ENCODE measurements at regions not wholly inside any gene's neighbourhood (a gene's known extent, or its start where the extent isn't known, plus 50 kb on each side); places are given as distances from the start of the nearest gene placed in this dataset.

DNA sequence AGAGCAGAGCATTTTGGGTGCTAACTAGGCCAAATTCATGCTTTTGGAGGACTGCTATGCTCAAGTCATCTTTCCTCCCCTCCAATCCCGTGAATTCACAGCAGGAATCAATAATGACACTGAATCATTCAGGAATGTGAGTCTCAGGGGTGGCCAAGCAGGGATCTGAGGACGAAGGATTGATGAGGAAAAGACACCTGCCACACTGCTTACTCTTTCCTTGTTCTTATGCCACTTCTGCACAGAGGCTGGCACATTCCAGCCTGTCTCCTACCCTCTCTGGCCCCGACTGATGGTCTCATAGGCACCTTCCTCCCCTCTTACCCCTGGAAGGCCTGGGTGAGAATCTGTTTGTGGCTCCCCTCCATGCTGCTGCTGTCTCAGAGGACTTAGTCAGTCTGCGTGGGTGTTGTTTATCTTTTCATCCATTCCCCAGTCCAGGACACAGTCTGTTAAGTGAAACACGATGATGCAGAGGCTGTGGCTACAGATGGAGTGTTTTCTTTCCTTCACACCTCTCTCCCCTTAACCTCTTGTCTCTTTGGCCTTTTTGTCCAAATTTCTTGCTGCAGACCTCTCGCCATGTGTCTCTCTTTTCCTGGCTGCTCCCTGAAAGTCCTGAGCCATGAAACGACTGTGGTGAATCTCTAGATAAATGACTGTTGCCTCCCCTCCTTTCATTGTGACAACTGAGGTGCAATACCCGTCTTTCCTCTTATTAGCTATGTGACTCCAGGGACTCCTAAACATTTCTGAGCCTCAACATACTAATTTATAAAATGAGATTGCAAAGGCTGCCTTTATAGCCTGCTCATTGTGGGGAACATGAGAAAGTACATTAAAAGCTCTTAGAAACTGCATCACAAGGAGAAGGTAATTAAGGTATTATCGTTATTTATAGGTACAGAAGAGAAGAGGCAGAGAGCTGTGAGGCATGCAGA is 86.9 kb downstream of the RDH14 start:
- in situ Hi-C loops (cut with MboI; ENCODE audit: low pct_unique_long_range_greater_than_20kb, low sequenced_read_pairs) = no loop called here
- DNase-seq = no peak

DNA sequence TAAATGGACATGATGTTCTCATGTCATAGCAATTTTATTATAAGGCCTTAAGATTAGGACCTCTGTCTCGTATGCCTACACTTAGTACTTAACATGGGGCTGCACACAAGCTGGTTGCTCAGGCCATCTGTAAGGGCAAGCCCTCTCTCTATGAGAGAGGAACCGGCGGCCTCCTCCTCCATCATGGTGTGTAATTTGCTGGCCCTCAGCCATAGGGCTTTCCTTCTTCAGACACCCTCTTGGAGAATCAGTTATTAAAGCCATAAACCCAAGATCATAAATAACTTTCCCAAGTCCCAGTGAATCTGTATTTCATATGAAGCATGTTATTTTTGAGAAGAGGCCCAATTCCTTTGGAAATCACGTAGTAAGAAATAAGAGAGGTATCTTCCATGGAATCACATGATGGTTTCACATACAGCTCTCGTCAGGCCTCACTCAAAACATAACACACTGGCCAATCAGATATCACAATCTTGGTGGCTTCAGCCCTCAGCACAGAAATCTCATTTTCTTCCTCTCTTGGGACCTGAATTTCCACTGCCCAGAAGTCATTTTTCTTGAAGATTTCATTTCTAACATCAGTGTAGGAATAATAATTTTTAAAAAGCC is 92.6 kb downstream of the RDH14 start:
- no peak for DNase-seq
- in situ Hi-C loops (cut with MboI; ENCODE audit: low pct_unique_long_range_greater_than_20kb, low sequenced_read_pairs) = no loop called here

- no peak for DNase-seq
- in situ Hi-C loops (cut with MboI; ENCODE audit: low pct_unique_long_range_greater_than_20kb, low sequenced_read_pairs) = no loop called here
Observed at GRCh38 chr2:18465979-18466378, 94.5 kb downstream of the RDH14 start.

GRCh38 chr2:18464913-18465312 is 95.5 kb downstream of the RDH14 start:
- no peak for DNase-seq
- in situ Hi-C loops (cut with MboI; ENCODE audit: low pct_unique_long_range_greater_than_20kb, low sequenced_read_pairs) = no loop called here

DNA sequence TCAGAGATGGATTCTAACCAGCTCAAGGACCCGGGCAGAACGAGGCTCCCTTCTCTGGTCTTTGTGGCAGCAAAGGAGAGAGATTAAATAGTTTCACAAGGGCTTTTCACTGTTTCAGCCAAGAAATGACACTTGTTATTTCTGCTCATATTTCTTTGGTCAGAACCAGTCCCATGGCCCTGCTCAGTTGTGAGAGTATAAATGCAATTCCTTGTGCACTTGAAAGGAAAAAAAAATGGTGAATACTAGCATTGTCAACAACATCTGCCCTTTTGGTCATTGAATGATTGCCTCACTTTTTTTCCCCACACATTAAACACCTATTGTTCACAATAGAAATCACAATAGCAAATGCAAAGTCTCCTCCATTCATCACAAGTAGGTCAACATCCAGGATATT is 104.4 kb downstream of the RDH14 start:
- no peak for DNase-seq
- in situ Hi-C loops (cut with MboI; ENCODE audit: low pct_unique_long_range_greater_than_20kb, low sequenced_read_pairs) = no loop called here

DNA sequence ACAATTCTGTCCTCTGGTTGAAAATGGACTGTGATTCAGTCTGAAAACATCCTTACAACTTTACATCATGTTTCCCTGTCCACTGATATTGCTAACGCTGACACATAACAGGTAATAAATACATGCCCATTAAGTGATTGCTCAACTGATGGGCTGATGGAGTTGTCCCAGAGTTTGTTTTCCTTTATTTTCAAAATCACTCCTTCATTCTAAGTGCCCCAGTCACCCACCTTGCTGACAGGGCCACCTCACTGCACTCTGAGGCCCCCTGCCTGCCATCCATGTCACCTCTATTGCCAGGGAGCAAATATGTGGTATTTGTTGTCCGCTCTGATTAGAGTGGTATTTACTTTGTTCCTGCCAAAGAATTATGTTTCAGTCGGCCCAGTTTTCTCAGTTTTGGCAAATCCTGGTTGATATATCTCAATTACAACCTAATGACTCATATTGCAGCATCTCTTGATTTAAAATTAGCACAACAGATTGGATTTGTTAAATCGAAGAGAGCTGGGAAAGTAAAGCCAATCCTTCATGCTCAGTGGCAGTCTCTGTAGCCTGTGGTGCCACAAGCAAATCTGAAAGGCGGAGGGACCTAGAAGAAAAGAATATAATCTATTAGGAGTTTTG is 105.1 kb downstream of the RDH14 start:
- no peak for DNase-seq
- in situ Hi-C loops (cut with MboI; ENCODE audit: low pct_unique_long_range_greater_than_20kb, low sequenced_read_pairs) = no loop called here

- no peak for DNase-seq
- in situ Hi-C loops (cut with MboI; ENCODE audit: low pct_unique_long_range_greater_than_20kb, low sequenced_read_pairs) = no loop called here
Observed at GRCh38 chr2:18454692-18455235, 105.7 kb downstream of the RDH14 start.

DNA sequence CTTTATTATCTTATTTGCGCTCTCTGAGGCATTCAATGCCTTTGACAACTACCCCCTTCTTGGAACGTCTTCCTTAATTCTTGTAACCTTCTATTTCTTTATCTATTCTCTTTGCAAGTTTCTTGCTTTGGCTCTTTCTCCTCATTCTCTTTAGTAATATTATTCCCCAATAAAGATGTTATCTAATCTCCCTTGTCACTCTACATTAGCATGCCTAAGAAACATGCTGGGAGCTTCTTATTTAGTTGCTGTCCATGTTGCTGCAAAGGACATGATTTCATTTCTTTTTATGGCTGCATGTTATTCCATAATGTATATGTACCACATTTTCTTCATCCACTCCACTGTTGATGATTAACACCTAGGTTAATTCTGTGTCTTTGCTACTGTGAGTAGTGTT is 113.7 kb downstream of the RDH14 start:
- DNase-seq = no peak
- in situ Hi-C loops (cut with MboI; ENCODE audit: low pct_unique_long_range_greater_than_20kb, low sequenced_read_pairs) = no loop called here

DNA sequence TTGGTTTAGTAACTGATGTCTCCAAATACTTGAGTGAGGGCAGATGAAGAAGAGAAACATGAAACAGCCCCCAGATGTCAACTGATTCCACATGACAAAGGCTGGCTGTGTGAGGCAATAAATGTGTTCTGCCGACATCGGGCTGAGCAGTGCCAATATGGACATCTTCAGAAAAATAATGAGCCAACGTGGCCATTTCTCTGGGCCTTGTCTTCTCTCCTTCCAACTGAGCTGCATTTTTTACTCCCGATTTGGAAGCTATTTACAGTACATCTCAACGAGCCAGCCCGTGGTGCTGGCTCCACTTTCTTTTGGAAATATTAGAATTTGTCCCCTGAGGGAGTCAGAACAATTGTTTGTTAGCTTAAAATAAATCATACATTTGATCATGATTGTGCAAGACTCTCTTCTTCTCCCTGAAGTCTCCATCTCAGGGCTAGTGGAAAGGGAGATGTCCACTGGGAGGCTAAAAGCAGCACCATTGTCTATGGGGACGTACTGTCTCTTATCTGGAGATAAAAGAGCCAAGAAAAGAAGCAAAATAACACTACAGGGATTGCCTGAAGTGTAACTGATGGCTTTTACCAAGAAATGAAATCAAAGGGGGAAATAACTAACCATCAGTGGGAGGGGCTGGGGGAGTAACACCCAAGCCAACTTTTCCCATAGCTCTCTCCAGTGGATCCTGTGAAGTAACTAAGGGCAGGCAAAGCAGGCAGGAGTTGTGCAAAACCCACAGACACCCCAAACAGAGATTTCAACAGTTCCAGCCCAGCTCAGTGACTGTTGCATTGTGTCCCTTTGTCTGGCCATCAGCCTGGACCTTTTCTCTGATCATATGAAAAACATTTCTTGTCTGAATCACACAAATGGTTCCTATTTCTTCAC is 114.8 kb downstream of the RDH14 start:
- in situ Hi-C loops (cut with MboI; ENCODE audit: low pct_unique_long_range_greater_than_20kb, low sequenced_read_pairs) = no loop called here
- DNase-seq = no peak

DNA sequence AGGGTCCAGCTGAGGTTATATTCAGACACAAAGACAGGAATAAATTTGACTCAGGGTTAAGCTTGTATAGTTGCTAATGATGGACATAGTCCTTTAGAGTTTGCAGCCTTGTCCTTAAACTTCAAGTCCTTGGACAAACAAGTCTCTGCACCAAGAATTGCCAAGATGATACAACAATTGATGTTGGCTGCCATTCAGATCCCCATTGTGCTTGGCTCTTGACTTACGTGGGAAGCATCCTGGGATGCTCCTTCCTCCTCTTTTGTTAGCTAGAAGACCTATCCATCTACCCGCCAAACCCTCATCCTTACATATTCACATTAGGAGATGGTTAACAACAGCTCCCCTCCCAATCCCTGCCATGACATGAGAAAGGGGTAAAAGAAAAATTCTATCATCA is 115.6 kb downstream of the RDH14 start:
- in situ Hi-C loops (cut with MboI; ENCODE audit: low pct_unique_long_range_greater_than_20kb, low sequenced_read_pairs) = no loop called here
- DNase-seq = no peak

- no peak for DNase-seq
- in situ Hi-C loops (cut with MboI; ENCODE audit: low pct_unique_long_range_greater_than_20kb, low sequenced_read_pairs) = no loop called here
Observed at GRCh38 chr2:18441583-18441982, 118.9 kb downstream of the RDH14 start.

- no peak for DNase-seq
- in situ Hi-C loops (cut with MboI; ENCODE audit: low pct_unique_long_range_greater_than_20kb, low sequenced_read_pairs) = no loop called here
Observed at GRCh38 chr2:18440777-18441176, 119.7 kb downstream of the RDH14 start.

DNA sequence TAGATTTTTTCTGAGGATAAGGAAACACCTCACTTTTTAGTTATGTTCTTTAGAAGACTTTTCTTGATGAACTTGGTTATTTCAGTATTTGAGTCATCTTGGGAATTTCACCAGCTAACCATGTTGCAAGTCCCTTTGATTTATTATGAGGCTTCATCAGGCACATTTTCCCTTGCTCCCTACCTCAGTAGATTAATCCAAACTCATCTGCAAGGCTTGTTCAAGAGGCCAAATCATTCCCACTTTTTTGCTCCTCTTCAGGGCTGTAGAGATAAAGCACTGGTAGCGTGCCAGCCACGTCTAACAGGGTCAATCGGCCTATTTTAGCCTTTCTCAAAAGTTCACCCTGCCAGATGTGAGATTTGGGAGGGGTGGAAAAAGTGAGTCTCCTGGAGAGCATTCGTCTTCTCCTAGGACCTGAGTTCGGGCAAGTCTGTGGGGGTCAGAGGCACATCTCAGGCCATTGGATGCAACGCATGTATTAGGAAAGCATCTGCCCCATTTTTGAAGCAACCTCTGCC is 120.3 kb downstream of the RDH14 start:
- in situ Hi-C loops (cut with MboI; ENCODE audit: low pct_unique_long_range_greater_than_20kb, low sequenced_read_pairs) = no loop called here
- DNase-seq = no peak

- in situ Hi-C loops (cut with MboI; ENCODE audit: low pct_unique_long_range_greater_than_20kb, low sequenced_read_pairs) = no loop called here
Observed at GRCh38 chr2:18439716-18440115, 120.7 kb downstream of the RDH14 start.

GRCh38 chr2:18437909-18438308 is 122.5 kb downstream of the RDH14 start:
- in situ Hi-C loops (cut with MboI; ENCODE audit: low pct_unique_long_range_greater_than_20kb, low sequenced_read_pairs) = no loop called here

More at GRCh38 chr2:18439716-18440115, 120.7 kb downstream of the RDH14 start:
- no peak for DNase-seq

DNA sequence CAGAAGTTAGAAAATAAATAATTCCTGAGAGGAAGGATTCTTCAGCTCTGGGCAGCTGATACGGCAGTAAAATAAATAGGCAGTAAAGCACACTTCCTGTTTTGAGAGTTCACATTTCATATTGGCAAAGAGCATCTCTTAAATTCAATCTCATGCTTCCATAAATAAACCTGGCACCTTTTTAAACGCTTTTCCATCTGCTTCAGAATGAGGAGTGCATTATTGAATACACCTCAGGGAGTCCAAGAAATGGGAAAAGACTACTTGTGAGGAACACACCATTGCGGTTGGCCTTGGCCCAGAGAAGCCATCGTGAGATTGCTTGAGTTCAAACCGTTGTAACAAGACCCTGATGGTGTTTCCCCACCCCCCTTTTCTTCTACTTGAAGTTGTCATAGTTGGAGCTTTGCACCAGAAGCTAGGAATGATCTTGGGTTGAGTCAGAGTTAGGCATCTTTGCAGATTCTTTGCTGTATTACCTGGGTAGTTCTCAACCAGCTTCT is 123.9 kb downstream of the RDH14 start:
- peak; percentile 1 for DNase-seq
- in situ Hi-C loops (cut with MboI; ENCODE audit: low pct_unique_long_range_greater_than_20kb, low sequenced_read_pairs) = no loop called here

More at GRCh38 chr2:18437909-18438308, 122.5 kb downstream of the RDH14 start:
- no peak for DNase-seq

DNA sequence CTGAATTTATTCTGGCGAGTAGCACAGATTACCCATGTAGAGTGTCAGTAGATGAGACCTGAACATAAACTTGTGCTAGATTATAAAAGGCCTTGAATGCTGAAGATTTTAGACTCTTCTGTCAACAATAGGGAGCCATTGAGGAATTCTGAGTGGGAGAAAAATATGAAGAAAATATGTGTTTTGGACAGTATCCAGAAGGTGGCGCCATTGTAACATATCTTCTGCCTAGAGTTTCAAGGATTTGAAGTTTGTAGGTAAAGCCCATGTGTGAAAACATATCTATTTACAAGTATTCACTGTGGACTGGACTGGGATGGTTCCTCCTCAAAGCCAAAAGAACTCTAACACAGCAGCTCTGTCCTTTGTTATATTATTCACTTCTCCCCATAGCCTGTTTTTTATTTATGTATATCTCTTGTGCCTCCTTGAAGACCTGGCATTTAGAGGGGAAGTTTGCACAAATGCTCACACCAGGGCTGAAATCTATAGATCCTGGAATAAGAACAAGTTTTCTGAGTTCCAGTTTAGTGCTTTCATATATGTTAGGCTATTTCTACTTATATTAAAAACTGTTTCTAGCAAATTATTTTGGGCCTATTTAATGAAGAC is 124.9 kb downstream of the RDH14 start:
- DNase-seq = peak; percentile 74
- in situ Hi-C loops (cut with MboI; ENCODE audit: low pct_unique_long_range_greater_than_20kb, low sequenced_read_pairs) = no loop called here

DNA sequence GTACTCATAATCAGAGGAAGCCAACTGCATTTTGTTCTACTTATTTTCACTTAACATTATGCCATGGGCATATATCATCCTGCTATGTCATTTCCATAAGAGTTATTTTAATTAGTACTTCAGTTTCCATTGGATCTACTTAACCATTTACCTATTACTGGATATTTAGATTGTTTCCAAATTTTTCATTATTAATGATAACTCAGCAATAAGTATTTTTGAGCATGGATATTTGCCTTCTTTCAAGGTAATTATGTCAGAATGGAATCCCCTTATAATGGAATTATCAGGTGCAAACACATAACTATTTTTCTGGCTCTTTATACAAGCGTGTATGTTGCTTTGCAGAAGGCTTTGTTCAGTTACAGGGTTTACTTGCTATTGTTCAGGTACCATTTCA is 126.6 kb downstream of the RDH14 start:
- no peak for DNase-seq
- in situ Hi-C loops (cut with MboI; ENCODE audit: low pct_unique_long_range_greater_than_20kb, low sequenced_read_pairs) = no loop called here
